Gastrocnemius medialis (tissue), 4 donors: ENCODE measurements at regions not wholly inside any gene's neighbourhood (a gene's known extent, or its start where the extent isn't known, plus 50 kb on each side); places are given as distances from the start of the nearest gene placed in this dataset.

ENCODE experiments used
- POLR2A ChIP-seq, 2 donors: fragments of 450-650 bp; IDR thresholded peaks; one replicate each; pipeline ENCODE4 v1.6.1; 2017; ENCODE audit warnings: antibody characterized with exemption in 2 of 2, mild to moderate bottlenecking in 2 of 2, moderate library complexity in 2 of 2
- TF ChIP-seq, protein P1 (sequence below), 5 experiments: fragments of 450-650 bp in 3 of 5; fragments of 200-600 bp in 2 of 5; sonication (generic) in 2 of 5; IDR thresholded peaks in 4 of 5; conservative IDR thresholded peaks in 1 of 5; 1 replicate in 4 of 5; 2 replicates in 1 of 5; pipeline ENCODE4 v1.5.1; 2016 to 2019; ENCODE audit warnings: antibody characterized with exemption in 5 of 5, mild to moderate bottlenecking in 3 of 5, moderate library complexity in 3 of 5

DNA sequence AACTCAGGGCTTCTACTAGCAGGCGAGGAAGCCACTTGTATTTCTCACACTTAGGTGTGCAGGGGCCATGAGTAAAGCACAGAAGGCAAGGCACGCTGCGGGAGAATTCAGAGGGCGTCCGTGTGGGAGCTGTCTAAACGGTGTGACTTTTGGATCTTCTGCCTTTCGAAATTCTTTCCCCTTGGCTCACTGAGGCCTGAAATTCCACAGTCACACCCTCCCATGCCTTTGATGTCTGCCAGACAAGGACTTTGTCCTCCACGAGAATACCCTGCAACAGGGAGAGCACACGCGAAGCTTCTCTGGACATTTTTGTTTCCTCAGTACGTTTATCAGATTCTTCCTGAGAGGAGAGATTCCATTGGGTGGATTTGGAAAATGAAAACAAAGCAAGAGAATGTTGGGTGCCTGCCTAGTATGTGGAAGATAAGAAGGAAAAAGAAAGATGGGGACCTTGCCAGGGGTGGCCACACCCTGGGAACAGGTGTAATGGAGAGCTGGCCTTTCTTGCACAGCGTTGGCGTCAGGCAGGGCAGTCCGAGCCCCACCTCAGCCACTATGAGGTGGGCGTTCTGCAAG lies 235.7 kb downstream of the MYLK4 start:
- TF ChIP-seq, protein P1, sequence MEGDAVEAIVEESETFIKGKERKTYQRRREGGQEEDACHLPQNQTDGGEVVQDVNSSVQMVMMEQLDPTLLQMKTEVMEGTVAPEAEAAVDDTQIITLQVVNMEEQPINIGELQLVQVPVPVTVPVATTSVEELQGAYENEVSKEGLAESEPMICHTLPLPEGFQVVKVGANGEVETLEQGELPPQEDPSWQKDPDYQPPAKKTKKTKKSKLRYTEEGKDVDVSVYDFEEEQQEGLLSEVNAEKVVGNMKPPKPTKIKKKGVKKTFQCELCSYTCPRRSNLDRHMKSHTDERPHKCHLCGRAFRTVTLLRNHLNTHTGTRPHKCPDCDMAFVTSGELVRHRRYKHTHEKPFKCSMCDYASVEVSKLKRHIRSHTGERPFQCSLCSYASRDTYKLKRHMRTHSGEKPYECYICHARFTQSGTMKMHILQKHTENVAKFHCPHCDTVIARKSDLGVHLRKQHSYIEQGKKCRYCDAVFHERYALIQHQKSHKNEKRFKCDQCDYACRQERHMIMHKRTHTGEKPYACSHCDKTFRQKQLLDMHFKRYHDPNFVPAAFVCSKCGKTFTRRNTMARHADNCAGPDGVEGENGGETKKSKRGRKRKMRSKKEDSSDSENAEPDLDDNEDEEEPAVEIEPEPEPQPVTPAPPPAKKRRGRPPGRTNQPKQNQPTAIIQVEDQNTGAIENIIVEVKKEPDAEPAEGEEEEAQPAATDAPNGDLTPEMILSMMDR (IDR thresholded peaks at IDR 0.05 in 4 of 5, conservative IDR thresholded peaks at IDR 0.05 in 1 of 5), result no peak
- TF ChIP-seq POLR2A (IDR thresholded peaks at IDR 0.05), result no peak
